Tibial artery (tissue), 4 donors: ENCODE measurements at regions not wholly inside any gene's neighbourhood (a gene's known extent, or its start where the extent isn't known, plus 50 kb on each side); places are given as distances from the start of the nearest gene placed in this dataset.
"Not testable (repeated sequence)": the region's sequence is repeated elsewhere in the genome, so short reads cannot be mapped to it uniquely, and the experiment has no call there.

Source experiments
- DNase-seq, 2 donors: peaks; one replicate each; pipeline ENCODE4 v3.0.0-alpha.2; 2019
- H3K27ac ChIP-seq, 2 donors: fragments of 200-600 bp; sonication (generic) in 1 of 2; 1 replicate in 1 of 2; 2 replicates in 1 of 2; pipeline ENCODE4 v1.5.1; 2018 to 2019; ENCODE audit warnings: mild to moderate bottlenecking in 1 of 2
- H3K27me3 ChIP-seq, 2 donors: fragments of 200-600 bp; sonication (generic) in 1 of 2; one replicate each; pipeline versions ENCODE4 v1.5.1 to v1.6.0; 2016 to 2019
- H3K36me3 ChIP-seq, 3 donors: fragments of 200-600 bp; sonication (generic) in 2 of 3; one replicate each; pipeline ENCODE4 v1.5.1; 2016 to 2019; ENCODE audit warnings: mild to moderate bottlenecking in 2 of 3
- H3K4me1 ChIP-seq, 4 donors: fragments of 200-600 bp; sonication (generic) in 2 of 4; 1 replicate in 3 of 4; 2 replicates in 1 of 4; pipeline ENCODE4 v1.5.1; 2016 to 2019
- H3K4me3 ChIP-seq, 2 donors: fragments of 200-600 bp; sonication (generic) in 1 of 2; 1 replicate in 1 of 2; 2 replicates in 1 of 2; pipeline ENCODE4 v1.5.1; 2018 to 2019; ENCODE audit warnings: mild to moderate bottlenecking in 2 of 2
- H3K9me3 ChIP-seq, 3 donors: fragments of 200-600 bp; sonication (generic) in 1 of 3; one replicate each; pipeline ENCODE4 v1.5.1; 2016 to 2019
- intact Hi-C: fragments of 100-400 bp; cut with DNase I; formaldehyde crosslinking; loops from one replicate; pipeline ENCODE4 v1.15.0; 2023; ENCODE audit warnings: low total_unique reads
- TF ChIP-seq, protein P1 (sequence below), 2 experiments: fragments of 200-600 bp in 1 of 2; fragments of 450-650 bp in 1 of 2; IDR thresholded peaks; one replicate each; pipeline ENCODE4 v1.5.1; 2017 to 2019; ENCODE audit warnings: antibody characterized with exemption in 2 of 2, mild to moderate bottlenecking in 1 of 2, moderate library complexity in 1 of 2

DNA sequence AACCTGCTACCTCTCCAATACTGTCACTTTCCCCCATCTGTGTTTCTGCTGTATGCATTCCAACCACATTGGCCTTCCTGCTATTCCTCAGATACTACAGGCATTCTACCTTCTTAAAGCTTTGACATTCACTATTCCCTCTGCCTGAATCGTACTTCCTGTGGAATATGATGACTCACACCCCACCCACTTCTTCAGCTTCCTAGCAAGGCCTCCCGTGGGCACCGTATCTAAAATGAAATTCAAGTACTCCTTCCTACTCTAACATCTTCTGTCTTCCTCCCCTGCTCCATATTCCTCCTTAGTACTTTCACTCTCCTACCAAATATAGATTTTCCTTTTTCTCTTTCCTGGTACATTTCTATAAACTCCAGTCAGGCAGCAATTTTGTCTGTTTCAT lies 710.4 kb downstream of the RNF144A start:
- TF ChIP-seq, protein P1, sequence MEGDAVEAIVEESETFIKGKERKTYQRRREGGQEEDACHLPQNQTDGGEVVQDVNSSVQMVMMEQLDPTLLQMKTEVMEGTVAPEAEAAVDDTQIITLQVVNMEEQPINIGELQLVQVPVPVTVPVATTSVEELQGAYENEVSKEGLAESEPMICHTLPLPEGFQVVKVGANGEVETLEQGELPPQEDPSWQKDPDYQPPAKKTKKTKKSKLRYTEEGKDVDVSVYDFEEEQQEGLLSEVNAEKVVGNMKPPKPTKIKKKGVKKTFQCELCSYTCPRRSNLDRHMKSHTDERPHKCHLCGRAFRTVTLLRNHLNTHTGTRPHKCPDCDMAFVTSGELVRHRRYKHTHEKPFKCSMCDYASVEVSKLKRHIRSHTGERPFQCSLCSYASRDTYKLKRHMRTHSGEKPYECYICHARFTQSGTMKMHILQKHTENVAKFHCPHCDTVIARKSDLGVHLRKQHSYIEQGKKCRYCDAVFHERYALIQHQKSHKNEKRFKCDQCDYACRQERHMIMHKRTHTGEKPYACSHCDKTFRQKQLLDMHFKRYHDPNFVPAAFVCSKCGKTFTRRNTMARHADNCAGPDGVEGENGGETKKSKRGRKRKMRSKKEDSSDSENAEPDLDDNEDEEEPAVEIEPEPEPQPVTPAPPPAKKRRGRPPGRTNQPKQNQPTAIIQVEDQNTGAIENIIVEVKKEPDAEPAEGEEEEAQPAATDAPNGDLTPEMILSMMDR (IDR thresholded peaks at IDR 0.05): no peak
- Histone ChIP-seq H3K27me3 (no peaks in the 10 kb centered on the region), H3K4me1 (no peaks in the 10 kb centered on the region), H3K9me3 (no peaks in the 10 kb centered on the region), H3K36me3 (no peaks in the 10 kb centered on the region), H3K4me3 (no peak overlapping the region), H3K27ac (no peak overlapping the region)
- intact Hi-C loops: no loop called here
- no peak for DNase-seq

DNA sequence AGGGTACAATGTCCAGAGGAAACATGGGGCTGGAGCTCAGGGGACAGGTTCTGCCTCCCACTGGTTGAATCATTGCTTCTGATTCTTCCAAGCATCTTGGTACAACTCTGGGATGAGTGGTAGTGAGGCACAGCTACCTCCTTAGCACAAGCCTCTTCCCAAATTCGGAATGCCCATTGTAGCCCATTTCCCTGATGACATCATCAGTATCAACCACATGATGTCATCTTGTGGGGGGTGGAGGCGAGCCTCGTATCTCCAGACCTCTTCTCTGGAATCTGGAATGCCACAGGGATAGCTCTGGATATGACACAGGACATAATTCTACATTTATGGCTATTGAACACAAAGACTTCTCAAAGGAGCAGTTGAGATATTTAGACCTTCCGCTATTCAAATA lies 715.2 kb downstream of the RNF144A start:
- DNase-seq: no peak
- intact Hi-C loops: no loop called here
- Histone ChIP-seq H3K36me3 (no peaks in the 10 kb centered on the region), H3K4me1 (no peaks in the 10 kb centered on the region), H3K27me3 (peaks cover 0 to 2% of the 10 kb centered on the region in 2 donors), H3K27ac (no peak overlapping the region), H3K4me3 (no peak overlapping the region), H3K9me3 (no peaks in the 10 kb centered on the region)
- TF ChIP-seq, protein P1 (IDR thresholded peaks at IDR 0.05): no peak

DNA sequence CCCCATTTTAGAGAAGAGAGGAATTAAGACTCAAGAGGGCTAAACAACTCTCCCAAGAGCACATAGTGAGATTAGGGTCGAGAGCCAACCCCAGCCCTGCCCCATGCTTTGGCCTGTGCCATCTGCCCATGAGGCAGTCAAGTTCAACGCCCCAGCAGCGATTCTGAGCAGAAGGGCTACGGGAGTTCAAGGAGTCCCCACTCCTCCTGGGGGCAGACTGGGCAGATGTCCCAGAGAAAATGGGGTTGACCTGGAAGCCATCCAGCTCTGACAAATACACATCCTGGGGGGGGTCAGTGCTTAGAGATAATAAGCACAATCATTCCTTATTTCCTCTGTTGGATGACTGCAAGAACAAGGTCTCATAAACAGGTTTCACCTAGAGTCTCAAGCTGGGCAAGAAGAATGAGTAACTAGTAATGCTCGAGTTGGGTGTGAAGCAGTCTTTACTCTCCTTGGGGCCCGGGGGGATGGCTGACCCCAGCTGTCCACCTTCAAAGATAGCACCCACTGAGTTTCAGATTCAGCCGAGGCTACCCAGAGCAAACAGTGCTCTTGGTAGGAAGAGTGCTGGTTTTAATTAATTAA lies 716.4 kb downstream of the RNF144A start:
- TF ChIP-seq, protein P1 (IDR thresholded peaks at IDR 0.05): no peak
- Histone ChIP-seq H3K27ac (no peak overlapping the region), H3K36me3 (no peaks in the 10 kb centered on the region), H3K27me3 (peaks cover 0 to 2% of the 10 kb centered on the region in 2 donors), H3K4me3 (no peak overlapping the region), H3K4me1 (no peaks in the 10 kb centered on the region), H3K9me3 (no peaks in the 10 kb centered on the region)
- DNase-seq: no peak
- intact Hi-C loops: no loop called here

GRCh38 chr2:7634409-7634808 lies 717.2 kb downstream of the RNF144A start:
- H3K4me3 ChIP-seq: no peak overlapping the region
- DNase-seq: no peak
- H3K9me3 ChIP-seq: no peaks in the 10 kb centered on the region
- H3K36me3 ChIP-seq: no peaks in the 10 kb centered on the region
- no peak overlapping the region for H3K27ac ChIP-seq
- no peaks in the 10 kb centered on the region for H3K4me1 ChIP-seq
- intact Hi-C loops: no loop called here
- TF ChIP-seq, protein P1 (IDR thresholded peaks at IDR 0.05): no peak
- H3K27me3 ChIP-seq: peaks cover 0 to 2% of the 10 kb centered on the region in 2 donors

GRCh38 chr2:7639476-7639875 lies 722.3 kb downstream of the RNF144A start:
- TF ChIP-seq, protein P1 (IDR thresholded peaks at IDR 0.05): no peak
- intact Hi-C loops: no loop called here
- DNase-seq: no peak
- H3K36me3 ChIP-seq: no peaks in the 10 kb centered on the region
- H3K4me3 ChIP-seq: no peak overlapping the region
- H3K27ac ChIP-seq: no peak overlapping the region
- no peaks in the 10 kb centered on the region for H3K27me3 ChIP-seq
- H3K4me1 ChIP-seq: no peaks in the 10 kb centered on the region
- H3K9me3 ChIP-seq: peaks cover 0 to 6% (median 6%) of the 10 kb centered on the region in 3 donors

DNA sequence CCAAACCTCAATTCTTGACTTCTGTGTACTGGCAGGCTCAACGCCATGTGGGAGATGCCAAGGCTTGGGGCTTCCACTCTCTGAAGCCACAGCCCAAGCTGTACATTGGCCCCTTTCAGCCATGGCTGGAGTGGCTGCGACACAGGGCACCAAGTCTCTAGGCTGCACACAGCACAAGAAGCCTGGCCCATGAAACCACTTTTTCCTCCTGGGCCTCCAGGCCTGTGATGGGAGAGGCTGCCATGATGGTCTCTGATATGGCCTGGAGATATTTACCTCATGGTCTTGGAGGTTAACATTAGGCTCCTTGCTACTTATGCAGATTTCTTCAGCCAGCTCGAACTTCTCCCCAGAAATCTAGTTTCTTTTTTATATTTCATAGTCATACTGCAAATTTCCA lies 724.1 kb downstream of the RNF144A start:
- H3K4me1 ChIP-seq, H3K4me3 ChIP-seq, H3K36me3 ChIP-seq, H3K9me3 ChIP-seq, intact Hi-C loops, H3K27me3 ChIP-seq, DNase-seq, H3K27ac ChIP-seq: not testable (repeated sequence)
